Skin of body (tissue), 1 donor: ENCODE measurements at regions not wholly inside any gene's neighbourhood (a gene's known extent, or its start where the extent isn't known, plus 50 kb on each side); places are given as distances from the start of the nearest gene placed in this dataset.
A peak's percentile ranks its signal among the peaks of the same experiment; 100 is the strongest.
"Not testable (repeated sequence)": the region's sequence is repeated elsewhere in the genome, so short reads cannot be mapped to it uniquely, and the experiment has no call there.

ENCODE experiments used
- DNase-seq: peaks from one replicate; lab custom pipeline; 2025; lab: John Stamatoyannopoulos, UW

GRCh38 chr2:14752295-14752694 lies 119.8 kb downstream of the LRATD1 start:
- DNase-seq, result no peak

- DNase-seq, result no peak
Measured at GRCh38 chr2:14756122-14756541, 123.6 kb downstream of the LRATD1 start.

GRCh38 chr2:14756981-14757657 lies 124.6 kb downstream of the LRATD1 start:
- DNase-seq, result no peak

- no peak for DNase-seq
Measured at GRCh38 chr2:14759082-14759481, 126.6 kb downstream of the LRATD1 start.

GRCh38 chr2:14760169-14760568 lies 127.7 kb downstream of the LRATD1 start:
- no peak for DNase-seq

- DNase-seq, result no peak
Measured at GRCh38 chr2:14761118-14761517, 128.6 kb downstream of the LRATD1 start.

- no peak for DNase-seq
Measured at GRCh38 chr2:14773696-14774095, 141.2 kb downstream of the LRATD1 start.

GRCh38 chr2:14774436-14774968 lies 142.0 kb downstream of the LRATD1 start:
- no peak for DNase-seq

- DNase-seq, result no peak
Measured at GRCh38 chr2:14776216-14776615, 143.7 kb downstream of the LRATD1 start.

GRCh38 chr2:14778015-14778414 lies 145.5 kb downstream of the LRATD1 start:
- no peak for DNase-seq

GRCh38 chr2:14779252-14779651 lies 146.7 kb downstream of the LRATD1 start:
- no peak for DNase-seq

GRCh38 chr2:14781142-14781541 lies 148.6 kb downstream of the LRATD1 start:
- DNase-seq, result no peak

- not testable (repeated sequence) for DNase-seq
Measured at GRCh38 chr2:14788814-14789213, 156.3 kb downstream of the LRATD1 start.

GRCh38 chr2:14790041-14790640 lies 157.6 kb downstream of the LRATD1 start:
- no peak for DNase-seq

GRCh38 chr2:14803994-14804393 lies 171.5 kb downstream of the LRATD1 start:
- no peak for DNase-seq

- no peak for DNase-seq
Measured at GRCh38 chr2:14804902-14805301, 172.4 kb downstream of the LRATD1 start.

- DNase-seq, result peak; percentile 50
Measured at GRCh38 chr2:14806613-14807012, 174.1 kb downstream of the LRATD1 start.

GRCh38 chr2:14815201-14815600 lies 182.7 kb downstream of the LRATD1 start:
- DNase-seq, result no peak

- no peak for DNase-seq
Measured at GRCh38 chr2:14816069-14817060, 183.8 kb downstream of the LRATD1 start.

- DNase-seq, result no peak
Measured at GRCh38 chr2:14817848-14818247, 185.3 kb downstream of the LRATD1 start.

GRCh38 chr2:14826518-14826917 lies 194.0 kb downstream of the LRATD1 start:
- DNase-seq, result no peak
